ENCODE measurements at regions not wholly inside any gene's neighbourhood (a gene's known extent, or its start where the extent isn't known, plus 50 kb on each side); places are given as distances from the start of the nearest gene placed in this dataset.

GRCh38 chr18:55137602-55138001 is 178.3 kb upstream of the CCDC68 start:
- TF ChIP-seq CTCF (IDR thresholded peaks at IDR 0.05): no peak
- TF ChIP-seq POLR2A (IDR thresholded peaks at IDR 0.05): no peak
- DNase-seq: no peak
- H3K36me3 ChIP-seq (replicated peaks in 1 of 2; ENCODE audit: insufficient read depth in 1 of 2, low read depth in 2 of 2): no peaks in the 10 kb centered on the region
- intact Hi-C loops (cut with DNase I): no loop called here
- WGBS, 2 donors: 53 to 54% methylated on average over 2 of the region's 2 CpGs
- H3K9me3 ChIP-seq: no peaks in the 10 kb centered on the region
- H3K27me3 ChIP-seq: no peaks in the 10 kb centered on the region
- no peaks in the 10 kb centered on the region for H3K4me1 ChIP-seq
- H3K4me3 ChIP-seq: no peak overlapping the region
- no peak overlapping the region for H3K27ac ChIP-seq
- ATAC-seq: no peak

- no peak for TF ChIP-seq POLR2A (IDR thresholded peaks at IDR 0.05)
- TF ChIP-seq CTCF (IDR thresholded peaks at IDR 0.05): no peak
- Histone ChIP-seq H3K27ac (no peak overlapping the region), H3K4me1 (no peaks in the 10 kb centered on the region), H3K36me3 (replicated peaks in 1 of 2; ENCODE audit: insufficient read depth in 1 of 2, low read depth in 2 of 2) (no peaks in the 10 kb centered on the region), H3K4me3 (no peak overlapping the region), H3K27me3 (no peaks in the 10 kb centered on the region), H3K9me3 (no peaks in the 10 kb centered on the region)
- WGBS, 2 donors: 71 to 76% methylated on average over 7 of the region's 7 CpGs
- DNase-seq (no peak), ATAC-seq (no peak)
- intact Hi-C loops (cut with DNase I): no loop called here
These were observed 177.6 kb upstream of the CCDC68 start for GRCh38 chr18:55136864-55137263.

- intact Hi-C loops (cut with DNase I): no loop called here
These were observed 177.0 kb upstream of the CCDC68 start for GRCh38 chr18:55136258-55136657.

GRCh38 chr18:55133378-55133777 is 174.1 kb upstream of the CCDC68 start:
- H3K4me1 ChIP-seq: no peaks in the 10 kb centered on the region
- intact Hi-C loops (cut with DNase I): no loop called here
- 73 to 83% methylated on average over 6 of the region's 6 CpGs for WGBS, 2 donors
- TF ChIP-seq POLR2A (IDR thresholded peaks at IDR 0.05) (no peak), CTCF (IDR thresholded peaks at IDR 0.05) (no peak)
- no peak overlapping the region for H3K4me3 ChIP-seq
- no peaks in the 10 kb centered on the region for H3K36me3 ChIP-seq (replicated peaks in 1 of 2; ENCODE audit: insufficient read depth in 1 of 2, low read depth in 2 of 2)
- no peaks in the 10 kb centered on the region for H3K9me3 ChIP-seq
- DNase-seq: no peak
- no peak overlapping the region for H3K27ac ChIP-seq
- no peaks in the 10 kb centered on the region for H3K27me3 ChIP-seq
- no peak for ATAC-seq

More at GRCh38 chr18:55136258-55136657, 177.0 kb upstream of the CCDC68 start:
- Histone ChIP-seq H3K27ac (no peak overlapping the region), H3K27me3 (no peaks in the 10 kb centered on the region), H3K9me3 (no peaks in the 10 kb centered on the region), H3K4me3 (no peak overlapping the region), H3K36me3 (replicated peaks in 1 of 2; ENCODE audit: insufficient read depth in 1 of 2, low read depth in 2 of 2) (no peaks in the 10 kb centered on the region), H3K4me1 (no peaks in the 10 kb centered on the region)
- TF ChIP-seq POLR2A (IDR thresholded peaks at IDR 0.05) (no peak), CTCF (IDR thresholded peaks at IDR 0.05) (no peak)
- WGBS, 2 donors: 57 to 60% methylated on average over 6 of the region's 6 CpGs
- ATAC-seq (no peak), DNase-seq (no peak)

- 49 to 65% methylated on average over 3 of the region's 3 CpGs for WGBS, 2 donors
- intact Hi-C loops (cut with DNase I): no loop called here
These were observed 169.2 kb upstream of the CCDC68 start for GRCh38 chr18:55128437-55128836.

More at GRCh38 chr18:55128437-55128836, 169.2 kb upstream of the CCDC68 start:
- Histone ChIP-seq H3K4me3 (no peak overlapping the region), H3K36me3 (replicated peaks in 1 of 2; ENCODE audit: insufficient read depth in 1 of 2, low read depth in 2 of 2) (no peaks in the 10 kb centered on the region), H3K4me1 (no peaks in the 10 kb centered on the region), H3K9me3 (no peaks in the 10 kb centered on the region), H3K27me3 (no peaks in the 10 kb centered on the region), H3K27ac (no peak overlapping the region)
- TF ChIP-seq POLR2A (IDR thresholded peaks at IDR 0.05): no peak
- no peak for TF ChIP-seq CTCF (IDR thresholded peaks at IDR 0.05)
- DNase-seq (no peak), ATAC-seq (no peak)

Data from body of pancreas (tissue), 4 donors.